Activated CD8-positive, alpha-beta memory T cell treated with anti-CD3 and anti-CD28 coated beads, Interleukin-2, amount 50 U/mL, for 24 hours (primary cell): ENCODE measurements at regions not wholly inside any gene's neighbourhood (a gene's known extent, or its start where the extent isn't known, plus 50 kb on each side); places are given as distances from the start of the nearest gene placed in this dataset.

Source experiments
- DNase-seq: peaks from one replicate; pipeline ENCODE4 v3.0.0-alpha.2; 2020; ENCODE audit errors: extremely low read depth

GRCh38 chr6:144578385-144579350 is 293.5 kb downstream of the UTRN start:
- DNase-seq = no peak

- no peak for DNase-seq
Observed at GRCh38 chr6:144580039-144580438, 294.9 kb downstream of the UTRN start.

GRCh38 chr6:144580771-144581170 is 295.6 kb downstream of the UTRN start:
- no peak for DNase-seq

GRCh38 chr6:144581812-144582537 is 296.8 kb downstream of the UTRN start:
- DNase-seq = no peak

GRCh38 chr6:144582939-144583613 is 297.9 kb downstream of the UTRN start:
- DNase-seq = no peak

GRCh38 chr6:144583614-144583954 is 298.4 kb downstream of the UTRN start:
- DNase-seq = no peak

- DNase-seq = no peak
Observed at GRCh38 chr6:144585217-144585814, 300.2 kb downstream of the UTRN start.

GRCh38 chr6:144586986-144587385 is 301.9 kb downstream of the UTRN start:
- no peak for DNase-seq

- no peak for DNase-seq
Observed at GRCh38 chr6:144588697-144589325, 303.7 kb downstream of the UTRN start.

- DNase-seq = no peak
Observed at GRCh38 chr6:144590532-144590931, 305.4 kb downstream of the UTRN start.

GRCh38 chr6:144593392-144593791 is 308.3 kb downstream of the UTRN start:
- no peak for DNase-seq

- no peak for DNase-seq
Observed at GRCh38 chr6:144594585-144594984, 309.4 kb downstream of the UTRN start.

GRCh38 chr6:144595266-144595665 is 310.1 kb downstream of the UTRN start:
- no peak for DNase-seq

GRCh38 chr6:144597511-144597910 is 312.4 kb downstream of the UTRN start:
- no peak for DNase-seq

- no peak for DNase-seq
Observed at GRCh38 chr6:144599615-144600014, 314.5 kb downstream of the UTRN start.

- DNase-seq = no peak
Observed at GRCh38 chr6:144601221-144601620, 316.1 kb downstream of the UTRN start.

- DNase-seq = no peak
Observed at GRCh38 chr6:144602523-144603180, 317.5 kb downstream of the UTRN start.

GRCh38 chr6:144606083-144606482 is 320.9 kb downstream of the UTRN start:
- DNase-seq = no peak

- no peak for DNase-seq
Observed at GRCh38 chr6:144607998-144608735, 323.0 kb downstream of the UTRN start.

GRCh38 chr6:144612811-144613210 is 327.7 kb downstream of the UTRN start:
- no peak for DNase-seq
